ENCODE measurements at regions not wholly inside any gene's neighbourhood (a gene's known extent, or its start where the extent isn't known, plus 50 kb on each side); places are given as distances from the start of the nearest gene placed in this dataset.

- TF ChIP-seq CTCF (IDR thresholded peaks at IDR 0.05; ENCODE audit: extremely low read depth in 1 of 2, insufficient read depth in 1 of 2, low read depth in 1 of 2, low read length in 2 of 2), result no peak
- TF ChIP-seq MAX (IDR thresholded peaks at IDR 0.05; ENCODE audit: insufficient read depth, insufficient read length), result no peak
- TF ChIP-seq GATA2 (IDR thresholded peaks at IDR 0.05; ENCODE audit: insufficient read depth, insufficient read length, low read depth, low read length), result no peak
- no peak for TF ChIP-seq POLR2AphosphoS5 (IDR thresholded peaks at IDR 0.05; ENCODE audit: insufficient read depth, low read depth, low read length)
- no peak for TF ChIP-seq POLR2A (IDR thresholded peaks at IDR 0.05; ENCODE audit: low read depth, low read length)
- no peak for TF ChIP-seq JUN (IDR thresholded peaks at IDR 0.05; ENCODE audit: borderline replicate concordance, insufficient read depth, insufficient read length, low read depth)
- no peak for TF ChIP-seq FOS (IDR thresholded peaks at IDR 0.05; ENCODE audit: borderline replicate concordance, insufficient read depth, low read length)
- no peak for TF ChIP-seq EZH2 (IDR thresholded peaks at IDR 0.05; ENCODE audit: borderline replicate concordance, low read depth, low read length, severe bottlenecking)
These were observed 193.3 kb downstream of the KATNAL1 start for GRCh38 chr13:30113983-30114570.
